Fibroblast of lung (primary cell): ENCODE measurements at regions not wholly inside any gene's neighbourhood (a gene's known extent, or its start where the extent isn't known, plus 50 kb on each side); places are given as distances from the start of the nearest gene placed in this dataset.

Source experiments
- DNase-seq, 2 donors: peaks; one replicate each; pipeline versions ENCODE4 v3.0.0 to v3.0.0-alpha.2; 2010; ENCODE audit warnings: low read depth in 2 of 2
- H2AFZ ChIP-seq: 2 replicates; pipeline ENCODE4 v1.5.1; 2012; ENCODE audit warnings: low read length, control low read depth, inconsistent platforms
- H3K27ac ChIP-seq: 2 replicates; pipeline ENCODE4 v1.5.1; 2011; ENCODE audit warnings: low read length, control low read depth; ENCODE audit not compliant: insufficient read depth
- H3K27me3 ChIP-seq: 2 replicates; pipeline ENCODE4 v1.5.1; 2011; ENCODE audit warnings: mild to moderate bottlenecking, low read length; ENCODE audit not compliant: control insufficient read depth, insufficient read depth
- H3K36me3 ChIP-seq: 2 replicates; pipeline ENCODE4 v1.5.1; 2011; ENCODE audit warnings: low read length; ENCODE audit not compliant: control insufficient read depth, insufficient read depth
- H3K4me1 ChIP-seq: 2 replicates; pipeline ENCODE4 v1.5.1; 2011; ENCODE audit warnings: low read length; ENCODE audit not compliant: control insufficient read depth, insufficient read depth; ENCODE audit errors: extremely low read depth
- H3K4me2 ChIP-seq: 2 replicates; pipeline ENCODE4 v1.5.1; 2011; ENCODE audit warnings: low read length, control low read depth; ENCODE audit not compliant: insufficient read depth; ENCODE audit errors: extremely low read depth
- H3K4me3 ChIP-seq, 4 experiments: fragments of 200-600 bp in 1 of 4; sonication (generic) in 1 of 4; replicated peaks in 1 of 4; 2 replicates each; pipeline ENCODE4 v1.5.1; 2011 to 2016; ENCODE audit warnings: low read length in 4 of 4, low read depth in 3 of 4, mild to moderate bottlenecking in 3 of 4, control low read depth in 2 of 4, inconsistent platforms in 1 of 4, mixed read lengths in 1 of 4; ENCODE audit not compliant: insufficient read depth in 1 of 4; ENCODE audit errors: control extremely low read depth in 1 of 4
- H3K79me2 ChIP-seq: 2 replicates; pipeline ENCODE4 v1.5.1; 2012; ENCODE audit warnings: mild to moderate bottlenecking, low read length, inconsistent platforms; ENCODE audit not compliant: control insufficient read depth, insufficient read depth
- H3K9ac ChIP-seq: 2 replicates; pipeline ENCODE4 v1.5.1; 2011; ENCODE audit warnings: mild to moderate bottlenecking, low read length, control low read depth; ENCODE audit not compliant: insufficient read depth
- H3K9me3 ChIP-seq: 2 replicates; pipeline ENCODE4 v1.5.1; 2012; ENCODE audit warnings: low read depth, low read length; ENCODE audit not compliant: control insufficient read depth, insufficient read depth
- H4K20me1 ChIP-seq: 2 replicates; pipeline ENCODE4 v1.5.1; 2011; ENCODE audit warnings: low read length; ENCODE audit not compliant: control insufficient read depth, insufficient read depth; ENCODE audit errors: extremely low read depth
- EZH2 ChIP-seq: IDR thresholded peaks from 2 replicates; pipeline ENCODE4 v1.5.1; 2012; ENCODE audit warnings: low read length, control low read depth, mild to moderate bottlenecking; ENCODE audit errors: missing control alignments
- TF ChIP-seq, protein P1 (sequence below), 2 donors: IDR thresholded peaks in 1 of 2; conservative IDR thresholded peaks in 1 of 2; 1 replicate in 1 of 2; 2 replicates in 1 of 2; pipeline ENCODE4 v1.5.1; 2011 to 2012; ENCODE audit warnings: low read length in 2 of 2, control low read depth in 1 of 2, inconsistent platforms in 1 of 2, low read depth in 1 of 2, mild to moderate bottlenecking in 1 of 2

DNA sequence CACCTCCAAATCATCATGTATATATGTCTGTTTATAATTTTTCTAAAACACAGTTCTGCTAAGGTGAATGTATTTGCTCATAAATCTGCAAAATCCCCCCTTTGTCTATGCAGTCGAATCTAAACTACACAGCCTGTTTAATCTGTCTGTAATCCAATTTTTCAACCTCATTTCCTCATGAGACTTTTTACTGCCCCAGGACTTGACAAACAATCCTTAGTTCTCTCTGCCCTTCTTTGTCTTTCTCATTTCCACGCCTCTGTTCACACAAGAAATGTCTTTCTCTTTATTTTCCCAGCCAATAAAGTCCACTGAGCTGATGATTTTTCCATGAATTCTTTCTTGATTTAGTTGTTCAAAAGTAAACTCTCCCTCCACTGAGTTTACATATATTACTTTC, 1154.3 kb downstream of the FAM181B start:
- Histone ChIP-seq H3K79me2 (no peaks in the 10 kb centered on the region), H2AFZ (no peak overlapping the region), H3K9me3 (no peaks in the 10 kb centered on the region), H3K36me3 (no peaks in the 10 kb centered on the region), H3K4me3 (no peak overlapping the region), H3K4me2 (no peak overlapping the region), H3K27ac (no peak overlapping the region), H3K9ac (no peak overlapping the region), H3K27me3 (no peaks in the 10 kb centered on the region), H3K4me1 (no peaks in the 10 kb centered on the region), H4K20me1 (no peaks in the 10 kb centered on the region)
- no peak for DNase-seq
- TF ChIP-seq, protein P1, sequence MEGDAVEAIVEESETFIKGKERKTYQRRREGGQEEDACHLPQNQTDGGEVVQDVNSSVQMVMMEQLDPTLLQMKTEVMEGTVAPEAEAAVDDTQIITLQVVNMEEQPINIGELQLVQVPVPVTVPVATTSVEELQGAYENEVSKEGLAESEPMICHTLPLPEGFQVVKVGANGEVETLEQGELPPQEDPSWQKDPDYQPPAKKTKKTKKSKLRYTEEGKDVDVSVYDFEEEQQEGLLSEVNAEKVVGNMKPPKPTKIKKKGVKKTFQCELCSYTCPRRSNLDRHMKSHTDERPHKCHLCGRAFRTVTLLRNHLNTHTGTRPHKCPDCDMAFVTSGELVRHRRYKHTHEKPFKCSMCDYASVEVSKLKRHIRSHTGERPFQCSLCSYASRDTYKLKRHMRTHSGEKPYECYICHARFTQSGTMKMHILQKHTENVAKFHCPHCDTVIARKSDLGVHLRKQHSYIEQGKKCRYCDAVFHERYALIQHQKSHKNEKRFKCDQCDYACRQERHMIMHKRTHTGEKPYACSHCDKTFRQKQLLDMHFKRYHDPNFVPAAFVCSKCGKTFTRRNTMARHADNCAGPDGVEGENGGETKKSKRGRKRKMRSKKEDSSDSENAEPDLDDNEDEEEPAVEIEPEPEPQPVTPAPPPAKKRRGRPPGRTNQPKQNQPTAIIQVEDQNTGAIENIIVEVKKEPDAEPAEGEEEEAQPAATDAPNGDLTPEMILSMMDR (conservative IDR thresholded peaks at IDR 0.05 in 1 of 2, IDR thresholded peaks at IDR 0.05 in 1 of 2; ENCODE audit: low read depth in 1 of 2, low read length in 2 of 2): no peak

GRCh38 chr11:81578571-81578970, 1155.1 kb downstream of the FAM181B start:
- no peak overlapping the region for H3K27ac ChIP-seq
- no peaks in the 10 kb centered on the region for H3K4me1 ChIP-seq
- no peak overlapping the region for H3K4me3 ChIP-seq
- TF ChIP-seq, protein P1 (conservative IDR thresholded peaks at IDR 0.05 in 1 of 2, IDR thresholded peaks at IDR 0.05 in 1 of 2; ENCODE audit: low read depth in 1 of 2, low read length in 2 of 2): no peak
- TF ChIP-seq EZH2: no peak
- H3K27me3 ChIP-seq: no peaks in the 10 kb centered on the region
- no peaks in the 10 kb centered on the region for H3K79me2 ChIP-seq
- no peak overlapping the region for H2AFZ ChIP-seq
- no peak overlapping the region for H3K9ac ChIP-seq
- no peak for DNase-seq
- H3K9me3 ChIP-seq: no peaks in the 10 kb centered on the region
- no peaks in the 10 kb centered on the region for H3K36me3 ChIP-seq
- no peak overlapping the region for H3K4me2 ChIP-seq
- H4K20me1 ChIP-seq: no peaks in the 10 kb centered on the region

GRCh38 chr11:81574301-81574700, 1159.4 kb downstream of the FAM181B start:
- H3K9me3 ChIP-seq: no peaks in the 10 kb centered on the region
- no peaks in the 10 kb centered on the region for H3K36me3 ChIP-seq
- no peak overlapping the region for H3K9ac ChIP-seq
- H3K4me1 ChIP-seq: no peaks in the 10 kb centered on the region
- H4K20me1 ChIP-seq: no peaks in the 10 kb centered on the region
- H3K27ac ChIP-seq: no peak overlapping the region
- no peak overlapping the region for H3K4me3 ChIP-seq
- no peaks in the 10 kb centered on the region for H3K79me2 ChIP-seq
- no peak overlapping the region for H3K4me2 ChIP-seq
- no peaks in the 10 kb centered on the region for H3K27me3 ChIP-seq
- no peak for TF ChIP-seq EZH2
- TF ChIP-seq, protein P1 (conservative IDR thresholded peaks at IDR 0.05 in 1 of 2, IDR thresholded peaks at IDR 0.05 in 1 of 2; ENCODE audit: low read depth in 1 of 2, low read length in 2 of 2): no peak
- no peak overlapping the region for H2AFZ ChIP-seq
- no peak for DNase-seq
